Ovary (tissue), 7 donors: ENCODE measurements at regions not wholly inside any gene's neighbourhood (a gene's known extent, or its start where the extent isn't known, plus 50 kb on each side); places are given as distances from the start of the nearest gene placed in this dataset.
"Not testable (repeated sequence)": the region's sequence is repeated elsewhere in the genome, so short reads cannot be mapped to it uniquely, and the experiment has no call there.

Experiments
- DNase-seq, 5 donors: peaks; one replicate each; pipeline ENCODE4 v3.0.0-alpha.2; 2019 to 2020
- H3K27ac ChIP-seq, 2 donors: fragments of 200-600 bp; one replicate each; pipeline versions ENCODE4 v1.5.1 to v1.8.0; 2019 to 2022
- H3K27me3 ChIP-seq: fragments of 200-600 bp; one replicate; pipeline ENCODE4 v1.8.0; 2022
- H3K36me3 ChIP-seq: fragments of 200-600 bp; sonication (generic); one replicate; pipeline ENCODE4 v1.5.1; 2019
- H3K4me1 ChIP-seq: one replicate; pipeline ENCODE4 v1.8.1; 2013; ENCODE audit warnings: mild to moderate bottlenecking, moderate library complexity; ENCODE audit not compliant: insufficient read depth
- H3K4me3 ChIP-seq: fragments of 200-600 bp; sonication (generic); one replicate; pipeline ENCODE4 v1.5.1; 2017
- H3K9me3 ChIP-seq, 2 donors: fragments of 200-600 bp in 1 of 2; sonication (generic) in 1 of 2; one replicate each; pipeline versions ENCODE4 v1.5.1 to v1.8.1; 2013 to 2019; ENCODE audit warnings: mild to moderate bottlenecking in 1 of 2, moderate library complexity in 1 of 2
- EP300 ChIP-seq: sonication (generic); formaldehyde crosslinking; IDR thresholded peaks from one replicate; pipeline ENCODE4 v1.6.1; 2017; ENCODE audit warnings: antibody characterized with exemption
- POLR2A ChIP-seq: fragments of 450-650 bp; IDR thresholded peaks from one replicate; pipeline ENCODE4 v1.6.1; 2017; ENCODE audit warnings: antibody characterized with exemption, mild to moderate bottlenecking, moderate library complexity
- WGBS, 3 donors: extraction: QIAGEN DNeasy Blood & Tissue Kit in 1 of 3; methylation state at CpG; one replicate each; pipeline versions ENCODE4 v1.1.5 to v1.1.7; 2013 to 2017; 5-methylcytosine and 5-hydroxymethylcytosine counted together
- intact Hi-C, 4 donors: fragments of 100-400 bp; cut with DNase I; formaldehyde crosslinking; loops; one replicate each; pipeline versions ENCODE4 v1.11.0 to v1.15.1; 2022 to 2023
- TF ChIP-seq, protein P1 (sequence below), 3 donors: fragments of 450-650 bp in 2 of 3; fragments of 200-600 bp in 1 of 3; IDR thresholded peaks; one replicate each; pipeline versions ENCODE4 v1.5.1 to v1.8.0; 2016 to 2022; ENCODE audit warnings: antibody characterized with exemption in 3 of 3, mild to moderate bottlenecking in 1 of 3
- donor health status: DM: no; HTN: no; CAD: no; lungs with moderate emphysema.
- donor health status: DM: no; HTN: no; CAD: no.
- donor health status: Bipolar disorder and iron deficiency.
- donor health status: DM: no; HTN: no; CAD: no.
- donor health status: DM: yes; HTN: yes; CAD: no.

DNA sequence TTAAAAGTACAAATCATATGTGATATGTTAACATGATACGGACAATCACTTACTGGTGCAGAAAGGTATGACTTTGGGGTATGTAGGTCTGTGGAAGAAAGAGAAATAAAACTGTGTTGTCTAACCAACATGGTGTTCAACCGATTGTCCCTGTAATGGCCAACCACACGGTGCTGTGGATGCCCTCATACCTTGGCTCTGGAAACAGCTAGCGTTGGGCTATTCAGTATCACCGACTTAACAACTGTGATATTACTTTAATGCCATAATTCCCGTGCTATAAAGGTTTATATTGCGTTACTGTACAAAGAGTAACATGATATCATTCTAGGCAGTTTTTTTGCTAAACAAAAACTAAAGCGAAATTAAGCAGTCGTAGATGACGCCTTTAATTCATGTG, 448.3 kb downstream of the EFNB2 start:
- no peak overlapping the region for H3K4me3 ChIP-seq
- H3K27ac ChIP-seq: no peak overlapping the region
- no peaks in the 10 kb centered on the region for H3K36me3 ChIP-seq
- 83 to 94% (median 88%) methylated on average over 10 of the region's 10 CpGs for WGBS, 3 donors
- TF ChIP-seq POLR2A (no peak), EP300 (no peak)
- TF ChIP-seq, protein P1, sequence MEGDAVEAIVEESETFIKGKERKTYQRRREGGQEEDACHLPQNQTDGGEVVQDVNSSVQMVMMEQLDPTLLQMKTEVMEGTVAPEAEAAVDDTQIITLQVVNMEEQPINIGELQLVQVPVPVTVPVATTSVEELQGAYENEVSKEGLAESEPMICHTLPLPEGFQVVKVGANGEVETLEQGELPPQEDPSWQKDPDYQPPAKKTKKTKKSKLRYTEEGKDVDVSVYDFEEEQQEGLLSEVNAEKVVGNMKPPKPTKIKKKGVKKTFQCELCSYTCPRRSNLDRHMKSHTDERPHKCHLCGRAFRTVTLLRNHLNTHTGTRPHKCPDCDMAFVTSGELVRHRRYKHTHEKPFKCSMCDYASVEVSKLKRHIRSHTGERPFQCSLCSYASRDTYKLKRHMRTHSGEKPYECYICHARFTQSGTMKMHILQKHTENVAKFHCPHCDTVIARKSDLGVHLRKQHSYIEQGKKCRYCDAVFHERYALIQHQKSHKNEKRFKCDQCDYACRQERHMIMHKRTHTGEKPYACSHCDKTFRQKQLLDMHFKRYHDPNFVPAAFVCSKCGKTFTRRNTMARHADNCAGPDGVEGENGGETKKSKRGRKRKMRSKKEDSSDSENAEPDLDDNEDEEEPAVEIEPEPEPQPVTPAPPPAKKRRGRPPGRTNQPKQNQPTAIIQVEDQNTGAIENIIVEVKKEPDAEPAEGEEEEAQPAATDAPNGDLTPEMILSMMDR (IDR thresholded peaks at IDR 0.05): no peak
- intact Hi-C loops: no loop called here
- no peaks in the 10 kb centered on the region for H3K27me3 ChIP-seq
- no peak for DNase-seq
- no peaks in the 10 kb centered on the region for H3K9me3 ChIP-seq
- no peaks in the 10 kb centered on the region for H3K4me1 ChIP-seq

DNA sequence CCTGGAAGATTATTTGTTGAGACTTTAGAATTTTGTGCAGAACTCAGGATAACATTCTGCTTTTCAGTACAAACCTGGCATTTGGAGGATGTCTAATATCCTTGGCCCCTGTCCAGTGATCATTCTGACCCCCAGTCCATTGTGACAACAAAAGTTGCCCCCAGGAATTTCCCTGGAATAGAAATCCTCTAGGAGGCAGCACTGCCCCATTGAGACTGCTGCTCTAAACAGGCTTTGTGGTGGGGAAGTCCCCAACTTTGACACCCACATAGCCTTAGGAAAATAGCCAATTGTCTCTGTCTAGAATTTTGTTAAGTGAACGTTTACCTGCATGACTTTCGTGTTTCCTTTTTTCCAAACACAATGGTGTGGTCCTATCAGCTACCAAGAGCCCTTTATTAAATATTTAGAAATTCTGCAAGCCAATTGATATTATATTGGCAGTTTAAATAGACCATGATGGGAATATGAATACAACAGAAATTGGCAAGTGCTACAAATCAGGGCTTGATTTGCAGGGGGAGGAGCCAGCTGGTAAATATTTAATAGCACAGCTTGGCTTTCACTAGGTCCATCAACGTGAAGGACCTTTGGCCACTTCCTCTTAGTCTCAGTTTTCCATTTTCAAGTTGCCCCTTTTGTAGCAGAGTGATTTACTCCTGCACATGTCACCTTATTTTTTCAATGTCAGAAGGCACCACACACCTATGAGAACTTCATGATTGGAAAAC, 451.7 kb downstream of the EFNB2 start:
- H3K9me3 ChIP-seq: no peaks in the 10 kb centered on the region
- 62 to 77% (median 68%) methylated on average over 3 of the region's 3 CpGs for WGBS, 3 donors
- intact Hi-C loops: no loop called here

DNA sequence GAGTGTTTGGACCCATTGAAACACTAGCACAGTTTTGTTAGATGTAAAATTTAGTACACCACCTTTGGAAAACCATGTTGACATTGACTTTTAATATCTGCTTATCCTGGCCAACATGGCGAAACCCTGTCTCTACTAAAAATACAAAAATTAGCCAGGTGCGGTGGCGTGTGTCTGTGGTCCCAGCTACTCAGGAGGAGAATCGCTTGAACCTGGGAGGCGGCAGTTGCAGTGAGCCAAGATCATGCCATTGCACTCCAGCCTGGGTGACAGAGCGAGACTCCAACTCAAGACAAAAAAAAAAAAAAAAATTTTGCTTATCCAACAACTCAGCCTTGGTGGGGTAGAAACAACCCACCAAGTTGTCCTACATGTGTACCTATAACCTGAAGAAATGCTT, 454.2 kb downstream of the EFNB2 start:
- H3K36me3 ChIP-seq, H3K4me1 ChIP-seq, H3K4me3 ChIP-seq, H3K27me3 ChIP-seq, intact Hi-C loops, H3K27ac ChIP-seq, DNase-seq, H3K9me3 ChIP-seq: not testable (repeated sequence)
- 98% methylated on average over 6 of the region's 6 CpGs for WGBS, 3 donors

More for the DNA sequence above, 451.7 kb downstream of the EFNB2 start:
- no peaks in the 10 kb centered on the region for H3K27me3 ChIP-seq
- no peaks in the 10 kb centered on the region for H3K36me3 ChIP-seq
- no peak overlapping the region for H3K4me3 ChIP-seq
- H3K4me1 ChIP-seq: no peaks in the 10 kb centered on the region
- DNase-seq: no peak
- TF ChIP-seq EP300 (no peak), POLR2A (no peak)
- TF ChIP-seq, protein P1 (IDR thresholded peaks at IDR 0.05): no peak
- no peak overlapping the region for H3K27ac ChIP-seq

DNA sequence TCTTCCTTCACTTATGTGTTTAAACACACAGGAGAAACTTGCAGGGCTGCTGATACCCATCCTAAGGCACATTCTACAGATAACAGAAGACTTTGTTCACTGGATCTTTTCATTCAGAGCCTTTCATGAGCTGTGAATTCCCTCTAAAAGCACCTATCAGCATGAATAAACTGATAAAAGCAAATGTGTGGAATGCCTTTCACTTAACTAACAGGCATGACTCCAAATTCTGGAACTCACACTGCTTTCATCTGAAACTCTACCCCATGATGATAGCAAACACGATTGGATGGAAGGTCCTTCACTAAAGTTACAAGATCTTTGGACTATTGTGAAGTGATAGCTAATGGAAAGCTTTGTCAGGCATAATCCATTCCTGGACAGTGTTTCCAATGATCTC, 457.3 kb downstream of the EFNB2 start:
- TF ChIP-seq POLR2A: no peak
- H3K4me3 ChIP-seq: no peak overlapping the region
- no peaks in the 10 kb centered on the region for H3K27me3 ChIP-seq
- H3K9me3 ChIP-seq: no peaks in the 10 kb centered on the region
- 28 to 57% (median 31%) methylated on average over 1 of the region's 1 CpG for WGBS, 3 donors
- no peaks in the 10 kb centered on the region for H3K36me3 ChIP-seq
- no peaks in the 10 kb centered on the region for H3K4me1 ChIP-seq
- intact Hi-C loops: no loop called here
- no peak for DNase-seq
- H3K27ac ChIP-seq: no peak overlapping the region

DNA sequence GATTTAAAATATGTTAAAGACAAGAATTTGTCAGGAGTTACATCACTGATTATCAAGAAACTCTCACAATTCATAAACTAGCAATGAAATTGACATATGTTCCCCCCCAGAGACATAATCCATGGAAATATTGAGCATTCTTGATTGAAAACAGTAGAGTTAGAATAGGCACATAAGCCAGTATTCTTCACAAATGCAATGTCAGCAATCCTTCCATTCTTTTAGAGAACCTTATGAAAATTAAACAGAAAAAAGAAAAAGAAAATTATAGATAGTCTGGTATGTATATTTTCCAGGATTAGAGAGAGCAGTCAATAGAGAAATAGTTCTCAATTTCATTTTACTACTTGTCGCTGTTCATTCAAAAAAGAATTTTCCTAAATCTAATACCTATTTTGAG, 458.4 kb downstream of the EFNB2 start:
- no peak for DNase-seq
- no peaks in the 10 kb centered on the region for H3K9me3 ChIP-seq
- intact Hi-C loops: no loop called here
- TF ChIP-seq, protein P1 (IDR thresholded peaks at IDR 0.05): no peak
- TF ChIP-seq POLR2A: no peak
- no peak for TF ChIP-seq EP300
- no peaks in the 10 kb centered on the region for H3K27me3 ChIP-seq
- no peaks in the 10 kb centered on the region for H3K36me3 ChIP-seq
- WGBS, 3 donors: 94 to 99% (median 98%) methylated on average over 1 of the region's 1 CpG
- no peaks in the 10 kb centered on the region for H3K4me1 ChIP-seq
- no peak overlapping the region for H3K27ac ChIP-seq
- no peak overlapping the region for H3K4me3 ChIP-seq
